DOHH2 (cell line): ENCODE measurements at regions not wholly inside any gene's neighbourhood (a gene's known extent, or its start where the extent isn't known, plus 50 kb on each side); places are given as distances from the start of the nearest gene placed in this dataset.

ENCODE experiments used
- EZH2phosphoT487 ChIP-seq: fragments of 200-600 bp; sonication (generic); IDR thresholded peaks from 2 replicates; pipeline ENCODE4 v1.6.1; 2017; ENCODE audit warnings: borderline replicate concordance, mild to moderate bottlenecking, antibody characterized with exemption, low read length, moderate library complexity, mixed read lengths
- TF ChIP-seq, protein P1 (sequence below): fragments of 200-600 bp; sonication (generic); IDR thresholded peaks from one replicate; pipeline ENCODE4 v1.5.1; 2014; ENCODE audit warnings: antibody characterized with exemption, mild to moderate bottlenecking, low read depth, low read length; ENCODE audit not compliant: poor library complexity, severe bottlenecking

DNA sequence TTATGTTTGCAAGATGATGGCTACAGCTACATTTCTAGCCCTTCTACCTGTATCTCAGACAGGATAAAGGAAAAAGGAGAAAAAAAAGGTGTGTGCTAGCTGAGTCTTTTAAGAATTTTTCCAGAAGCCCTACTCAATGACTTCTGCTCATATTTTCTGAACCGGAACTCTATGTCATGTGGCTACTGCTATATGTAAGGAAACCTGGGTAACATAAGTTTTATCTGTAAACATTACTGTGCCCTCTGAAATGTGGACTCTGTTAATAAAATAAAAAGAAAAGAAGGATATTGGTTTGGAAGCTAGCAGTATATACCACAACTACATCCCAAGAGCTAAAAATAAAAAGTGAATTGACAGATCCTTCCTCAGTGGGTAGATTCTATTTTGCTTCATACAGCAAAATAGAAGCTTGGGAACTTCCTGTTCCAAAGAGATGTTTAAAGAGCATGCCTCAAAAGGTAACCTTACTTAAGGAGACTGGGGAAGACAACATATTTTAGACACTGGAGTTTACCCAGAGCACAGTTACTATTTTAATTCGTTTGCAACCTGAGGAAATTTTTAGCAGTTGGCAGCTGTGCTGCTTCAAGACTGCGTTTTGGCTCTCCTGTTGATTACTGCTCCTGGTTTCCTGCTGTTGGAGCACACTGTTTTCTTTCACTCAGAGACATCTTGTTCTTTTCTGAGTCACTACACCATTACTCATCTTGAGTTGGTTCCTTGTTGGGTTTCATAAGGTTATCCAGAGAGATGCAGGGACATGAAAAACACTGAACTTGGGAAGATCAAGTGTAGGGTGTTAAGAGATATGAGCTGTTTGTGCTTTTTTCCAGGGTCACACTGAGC, 280.7 kb downstream of the NFKBIZ start:
- TF ChIP-seq, protein P1, sequence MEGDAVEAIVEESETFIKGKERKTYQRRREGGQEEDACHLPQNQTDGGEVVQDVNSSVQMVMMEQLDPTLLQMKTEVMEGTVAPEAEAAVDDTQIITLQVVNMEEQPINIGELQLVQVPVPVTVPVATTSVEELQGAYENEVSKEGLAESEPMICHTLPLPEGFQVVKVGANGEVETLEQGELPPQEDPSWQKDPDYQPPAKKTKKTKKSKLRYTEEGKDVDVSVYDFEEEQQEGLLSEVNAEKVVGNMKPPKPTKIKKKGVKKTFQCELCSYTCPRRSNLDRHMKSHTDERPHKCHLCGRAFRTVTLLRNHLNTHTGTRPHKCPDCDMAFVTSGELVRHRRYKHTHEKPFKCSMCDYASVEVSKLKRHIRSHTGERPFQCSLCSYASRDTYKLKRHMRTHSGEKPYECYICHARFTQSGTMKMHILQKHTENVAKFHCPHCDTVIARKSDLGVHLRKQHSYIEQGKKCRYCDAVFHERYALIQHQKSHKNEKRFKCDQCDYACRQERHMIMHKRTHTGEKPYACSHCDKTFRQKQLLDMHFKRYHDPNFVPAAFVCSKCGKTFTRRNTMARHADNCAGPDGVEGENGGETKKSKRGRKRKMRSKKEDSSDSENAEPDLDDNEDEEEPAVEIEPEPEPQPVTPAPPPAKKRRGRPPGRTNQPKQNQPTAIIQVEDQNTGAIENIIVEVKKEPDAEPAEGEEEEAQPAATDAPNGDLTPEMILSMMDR, result no peak
- TF ChIP-seq EZH2phosphoT487, result no peak
